Hepatocyte (in vitro differentiated cells): ENCODE measurements at regions not wholly inside any gene's neighbourhood (a gene's known extent, or its start where the extent isn't known, plus 50 kb on each side); places are given as distances from the start of the nearest gene placed in this dataset.

ENCODE experiments used
- DNase-seq: peaks from one replicate; pipeline ENCODE4 v3.0.0-alpha.2; 2016; ENCODE audit warnings: low spot score
- H2AFZ ChIP-seq: fragments of 200-600 bp; sonication (generic); 2 replicates; pipeline ENCODE4 v1.6.0; 2016; ENCODE audit warnings: antibody characterized with exemption, mild to moderate bottlenecking
- H3K27ac ChIP-seq: fragments of 200-600 bp; sonication (generic); 2 replicates; pipeline ENCODE4 v1.5.1; 2016; ENCODE audit warnings: mild to moderate bottlenecking
- H3K27me3 ChIP-seq: fragments of 200-600 bp; sonication (generic); 2 replicates; pipeline ENCODE4 v1.6.1; 2016
- H3K36me3 ChIP-seq: fragments of 200-600 bp; sonication (generic); replicated peaks from 2 replicates; pipeline ENCODE4 v1.5.1; 2016; ENCODE audit warnings: low read depth; ENCODE audit not compliant: insufficient read depth
- H3K4me1 ChIP-seq: fragments of 200-600 bp; sonication (generic); 2 replicates; pipeline ENCODE4 v1.5.1; 2016; ENCODE audit warnings: mild to moderate bottlenecking, moderate library complexity; ENCODE audit not compliant: insufficient read depth
- H3K4me2 ChIP-seq: fragments of 200-600 bp; sonication (generic); 2 replicates; pipeline ENCODE4 v1.6.0; 2016
- H3K4me3 ChIP-seq: fragments of 200-600 bp; sonication (generic); 2 replicates; pipeline ENCODE4 v1.5.1; 2016; ENCODE audit warnings: mild to moderate bottlenecking
- H3K79me2 ChIP-seq: fragments of 200-600 bp; sonication (generic); 2 replicates; pipeline ENCODE4 v1.6.0; 2017; ENCODE audit warnings: mild to moderate bottlenecking
- H3K9me2 ChIP-seq: fragments of 200-600 bp; sonication (generic); replicated peaks from 2 replicates; pipeline ENCODE4 v1.6.0; 2017; ENCODE audit warnings: mild to moderate bottlenecking; ENCODE audit not compliant: insufficient read depth
- H3K9me3 ChIP-seq: fragments of 200-600 bp; sonication (generic); 2 replicates; pipeline ENCODE4 v1.5.1; 2016; ENCODE audit warnings: low read depth, mild to moderate bottlenecking
- H4K20me1 ChIP-seq: fragments of 200-600 bp; sonication (generic); 2 replicates; pipeline ENCODE4 v1.6.0; 2016; ENCODE audit warnings: mild to moderate bottlenecking; ENCODE audit not compliant: insufficient read depth, poor library complexity, severe bottlenecking
- CTCF ChIP-seq: fragments of 200-600 bp; sonication (generic); IDR thresholded peaks from 2 replicates; pipeline ENCODE4 v1.5.1; 2016; ENCODE audit warnings: antibody characterized with exemption, mild to moderate bottlenecking; ENCODE audit not compliant: poor library complexity
- EZH2 ChIP-seq: fragments of 200-600 bp; sonication (generic); IDR thresholded peaks from 2 replicates; pipeline ENCODE4 v1.6.1; 2016; ENCODE audit warnings: antibody characterized with exemption, mild to moderate bottlenecking, borderline replicate concordance
- EZH2phosphoT487 ChIP-seq: fragments of 200-600 bp; sonication (generic); IDR thresholded peaks from one replicate; pipeline ENCODE4 v1.6.1; 2018; ENCODE audit warnings: antibody characterized with exemption, mild to moderate bottlenecking, low read depth, moderate library complexity; ENCODE audit not compliant: unreplicated experiment, severe bottlenecking
- WGBS: methylation state at CpG from one replicate; pipeline ENCODE4 v1.1.6; 2016; ENCODE audit warnings: low lambda C conversion rate; ENCODE audit errors: missing lambda C conversion rate; 5-methylcytosine and 5-hydroxymethylcytosine counted together

GRCh38 chr1:166457700-166458099 lies 290.9 kb upstream of the FAM78B start:
- Histone ChIP-seq H3K27ac (no peak overlapping the region), H4K20me1 (no peaks in the 10 kb centered on the region), H3K36me3 (no peaks in the 10 kb centered on the region), H3K9me3 (no peaks in the 10 kb centered on the region), H3K79me2 (no peaks in the 10 kb centered on the region), H2AFZ (no peak overlapping the region), H3K4me1 (no peaks in the 10 kb centered on the region), H3K4me3 (no peak overlapping the region), H3K9me2 (no peaks in the 10 kb centered on the region), H3K4me2 (no peak overlapping the region), H3K27me3 (no peaks in the 10 kb centered on the region)
- 60% methylated on average over 2 of the region's 2 CpGs for WGBS
- TF ChIP-seq EZH2 (no peak), EZH2phosphoT487 (no peak), CTCF (no peak)
- DNase-seq, result no peak

GRCh38 chr1:166464333-166464732 lies 297.5 kb upstream of the FAM78B start:
- no peak overlapping the region for H3K4me3 ChIP-seq
- no peak overlapping the region for H3K27ac ChIP-seq
- no peak overlapping the region for H2AFZ ChIP-seq
- H3K9me3 ChIP-seq, result peaks cover 6% of the 10 kb centered on the region
- no peak overlapping the region for H3K4me2 ChIP-seq
- no peaks in the 10 kb centered on the region for H3K79me2 ChIP-seq
- H3K27me3 ChIP-seq, result no peaks in the 10 kb centered on the region
- H3K36me3 ChIP-seq, result no peaks in the 10 kb centered on the region
- no peaks in the 10 kb centered on the region for H3K4me1 ChIP-seq
- TF ChIP-seq CTCF (no peak), EZH2phosphoT487 (no peak), EZH2 (no peak)
- WGBS, result 97% methylated on average over 1 of the region's 1 CpG
- no peaks in the 10 kb centered on the region for H3K9me2 ChIP-seq
- H4K20me1 ChIP-seq, result no peaks in the 10 kb centered on the region
- DNase-seq, result no peak

- WGBS, result 89% methylated on average over 2 of the region's 2 CpGs
- TF ChIP-seq CTCF, result no peak
- TF ChIP-seq EZH2, result no peak
- no peak for TF ChIP-seq EZH2phosphoT487
- no peaks in the 10 kb centered on the region for H3K36me3 ChIP-seq
- H3K4me1 ChIP-seq, result no peaks in the 10 kb centered on the region
- H4K20me1 ChIP-seq, result no peaks in the 10 kb centered on the region
- no peaks in the 10 kb centered on the region for H3K9me2 ChIP-seq
- H3K27ac ChIP-seq, result no peak overlapping the region
- H3K79me2 ChIP-seq, result no peaks in the 10 kb centered on the region
- no peak overlapping the region for H2AFZ ChIP-seq
- H3K4me2 ChIP-seq, result no peak overlapping the region
- H3K27me3 ChIP-seq, result no peaks in the 10 kb centered on the region
- no peaks in the 10 kb centered on the region for H3K9me3 ChIP-seq
- DNase-seq, result no peak
- H3K4me3 ChIP-seq, result no peak overlapping the region
These were observed 303.2 kb upstream of the FAM78B start for GRCh38 chr1:166470014-166470413.

- Histone ChIP-seq H3K36me3 (no peaks in the 10 kb centered on the region), H3K4me3 (no peak overlapping the region), H3K27ac (no peak overlapping the region), H3K4me2 (no peak overlapping the region), H4K20me1 (no peaks in the 10 kb centered on the region), H3K27me3 (no peaks in the 10 kb centered on the region), H3K4me1 (no peaks in the 10 kb centered on the region), H3K9me3 (no peaks in the 10 kb centered on the region), H2AFZ (no peak overlapping the region), H3K9me2 (no peaks in the 10 kb centered on the region), H3K79me2 (no peaks in the 10 kb centered on the region)
- DNase-seq, result no peak
- TF ChIP-seq EZH2, result no peak
- no peak for TF ChIP-seq CTCF
- TF ChIP-seq EZH2phosphoT487, result no peak
- 54% methylated on average over 2 of the region's 2 CpGs for WGBS
These were observed 303.6 kb upstream of the FAM78B start for GRCh38 chr1:166470441-166470840.
